ENCODE measurements at regions not wholly inside any gene's neighbourhood (a gene's known extent, or its start where the extent isn't known, plus 50 kb on each side); places are given as distances from the start of the nearest gene placed in this dataset.

- Histone ChIP-seq H3K27me3 (no peaks in the 10 kb centered on the region), H3K4me1 (ENCODE audit: insufficient read depth) (no peaks in the 10 kb centered on the region), H3K9me3 (no peaks in the 10 kb centered on the region), H3K4me3 (no peak overlapping the region), H3K27ac (no peak overlapping the region), H3K36me3 (no peaks in the 10 kb centered on the region)
- no peak for DNase-seq
- TF ChIP-seq POLR2A (IDR thresholded peaks at IDR 0.05): no peak
- TF ChIP-seq CTCF (IDR thresholded peaks at IDR 0.05): no peak
- no peak for TF ChIP-seq EP300 (IDR thresholded peaks at IDR 0.05)
- WGBS, 3 donors: 76 to 82% (median 79%) methylated on average over 2 of the region's 2 CpGs
- intact Hi-C loops (cut with DNase I): no loop called here
Measured at GRCh38 chr5:27494887-27495286, 456.5 kb upstream of the CDH9 start.

- intact Hi-C loops (cut with DNase I): no loop called here
- Histone ChIP-seq H3K9me3 (no peaks in the 10 kb centered on the region), H3K4me3 (no peak overlapping the region), H3K27me3 (no peaks in the 10 kb centered on the region), H3K27ac (no peak overlapping the region), H3K36me3 (no peaks in the 10 kb centered on the region), H3K4me1 (ENCODE audit: insufficient read depth) (no peaks in the 10 kb centered on the region)
- WGBS, 3 donors: 91 to 95% (median 91%) methylated on average over 3 of the region's 3 CpGs
- TF ChIP-seq CTCF (IDR thresholded peaks at IDR 0.05): no peak
- TF ChIP-seq POLR2A (IDR thresholded peaks at IDR 0.05): no peak
- TF ChIP-seq EP300 (IDR thresholded peaks at IDR 0.05): no peak
- DNase-seq: no peak
Measured at GRCh38 chr5:27491746-27492439, 453.5 kb upstream of the CDH9 start.

GRCh38 chr5:27491047-27491446 is 452.7 kb upstream of the CDH9 start:
- intact Hi-C loops (cut with DNase I): no loop called here
- no peaks in the 10 kb centered on the region for H3K36me3 ChIP-seq
- no peak overlapping the region for H3K4me3 ChIP-seq
- H3K27ac ChIP-seq: no peak overlapping the region
- no peaks in the 10 kb centered on the region for H3K27me3 ChIP-seq
- DNase-seq: no peak
- no peaks in the 10 kb centered on the region for H3K4me1 ChIP-seq (ENCODE audit: insufficient read depth)
- WGBS, 3 donors: 77 to 88% (median 82%) methylated on average over 2 of the region's 2 CpGs
- no peaks in the 10 kb centered on the region for H3K9me3 ChIP-seq
- TF ChIP-seq POLR2A (IDR thresholded peaks at IDR 0.05) (no peak), CTCF (IDR thresholded peaks at IDR 0.05) (no peak), EP300 (IDR thresholded peaks at IDR 0.05) (no peak)

GRCh38 chr5:27489701-27490100 is 451.3 kb upstream of the CDH9 start:
- H3K4me3 ChIP-seq: no peak overlapping the region
- intact Hi-C loops (cut with DNase I): no loop called here
- no peaks in the 10 kb centered on the region for H3K36me3 ChIP-seq
- no peaks in the 10 kb centered on the region for H3K9me3 ChIP-seq
- no peaks in the 10 kb centered on the region for H3K27me3 ChIP-seq
- WGBS, 3 donors: 51 to 54% (median 53%) methylated on average over 1 of the region's 1 CpG
- no peak for DNase-seq
- TF ChIP-seq POLR2A (IDR thresholded peaks at IDR 0.05) (no peak), EP300 (IDR thresholded peaks at IDR 0.05) (no peak), CTCF (IDR thresholded peaks at IDR 0.05) (no peak)
- H3K4me1 ChIP-seq (ENCODE audit: insufficient read depth): no peaks in the 10 kb centered on the region
- no peak overlapping the region for H3K27ac ChIP-seq

Measured in ovary (tissue), 7 donors.